ENCODE measurements at regions not wholly inside any gene's neighbourhood (a gene's known extent, or its start where the extent isn't known, plus 50 kb on each side); places are given as distances from the start of the nearest gene placed in this dataset.
"Not testable (repeated sequence)": the region's sequence is repeated elsewhere in the genome, so short reads cannot be mapped to it uniquely, and the experiment has no call there.

DNA sequence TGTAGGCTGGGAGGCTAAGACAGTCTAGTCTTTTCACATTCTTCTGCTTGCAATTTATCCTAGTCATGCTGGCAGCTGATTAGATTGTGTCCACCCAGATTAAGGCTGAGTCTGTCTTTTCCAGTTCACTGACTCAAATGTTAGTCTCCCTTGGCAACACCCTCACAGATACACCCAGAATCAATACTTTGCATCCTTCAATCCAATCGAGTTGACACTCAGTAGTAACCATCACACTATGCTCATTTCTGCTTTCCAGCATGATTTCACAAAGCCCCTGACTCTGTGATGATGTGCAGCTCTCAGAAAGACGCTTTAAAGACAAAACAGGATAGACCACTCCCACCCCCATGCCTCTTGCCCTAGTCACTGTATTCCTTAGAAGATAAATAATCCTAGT is 693.0 kb downstream of the HTR1B start:
- TF ChIP-seq, protein P1, sequence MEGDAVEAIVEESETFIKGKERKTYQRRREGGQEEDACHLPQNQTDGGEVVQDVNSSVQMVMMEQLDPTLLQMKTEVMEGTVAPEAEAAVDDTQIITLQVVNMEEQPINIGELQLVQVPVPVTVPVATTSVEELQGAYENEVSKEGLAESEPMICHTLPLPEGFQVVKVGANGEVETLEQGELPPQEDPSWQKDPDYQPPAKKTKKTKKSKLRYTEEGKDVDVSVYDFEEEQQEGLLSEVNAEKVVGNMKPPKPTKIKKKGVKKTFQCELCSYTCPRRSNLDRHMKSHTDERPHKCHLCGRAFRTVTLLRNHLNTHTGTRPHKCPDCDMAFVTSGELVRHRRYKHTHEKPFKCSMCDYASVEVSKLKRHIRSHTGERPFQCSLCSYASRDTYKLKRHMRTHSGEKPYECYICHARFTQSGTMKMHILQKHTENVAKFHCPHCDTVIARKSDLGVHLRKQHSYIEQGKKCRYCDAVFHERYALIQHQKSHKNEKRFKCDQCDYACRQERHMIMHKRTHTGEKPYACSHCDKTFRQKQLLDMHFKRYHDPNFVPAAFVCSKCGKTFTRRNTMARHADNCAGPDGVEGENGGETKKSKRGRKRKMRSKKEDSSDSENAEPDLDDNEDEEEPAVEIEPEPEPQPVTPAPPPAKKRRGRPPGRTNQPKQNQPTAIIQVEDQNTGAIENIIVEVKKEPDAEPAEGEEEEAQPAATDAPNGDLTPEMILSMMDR (IDR thresholded peaks at IDR 0.05; ENCODE audit: low read length, missing control alignments), result no peak
- no peak overlapping the region for H3K4me3 ChIP-seq (replicated peaks; ENCODE audit: low read depth, low read length)
- peak; percentile 7 for DNase-seq (ENCODE audit: low read depth)

DNA sequence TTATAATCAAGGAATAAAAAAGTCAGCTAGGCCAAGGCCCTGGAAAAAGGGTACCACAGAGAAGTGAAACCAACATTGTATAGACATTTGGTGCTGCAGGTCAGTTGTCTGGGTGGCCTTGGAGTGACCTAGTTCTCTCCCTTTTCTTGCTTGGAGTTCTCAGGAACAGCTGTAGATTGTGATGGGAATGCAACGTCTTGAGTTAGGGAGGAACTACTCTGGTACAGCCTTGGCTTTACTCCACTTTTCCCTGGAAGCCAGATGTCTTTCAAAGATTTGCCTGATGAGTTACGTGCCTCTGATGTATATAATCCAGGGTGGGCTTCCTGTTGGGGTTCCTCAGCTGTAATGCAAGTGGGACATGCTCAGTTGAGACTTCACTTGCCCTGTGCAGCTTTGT is 694.7 kb downstream of the HTR1B start:
- TF ChIP-seq, protein P1 (IDR thresholded peaks at IDR 0.05; ENCODE audit: low read length, missing control alignments), result no peak
- no peak for DNase-seq (ENCODE audit: low read depth)
- no peak overlapping the region for H3K4me3 ChIP-seq (replicated peaks; ENCODE audit: low read depth, low read length)

DNA sequence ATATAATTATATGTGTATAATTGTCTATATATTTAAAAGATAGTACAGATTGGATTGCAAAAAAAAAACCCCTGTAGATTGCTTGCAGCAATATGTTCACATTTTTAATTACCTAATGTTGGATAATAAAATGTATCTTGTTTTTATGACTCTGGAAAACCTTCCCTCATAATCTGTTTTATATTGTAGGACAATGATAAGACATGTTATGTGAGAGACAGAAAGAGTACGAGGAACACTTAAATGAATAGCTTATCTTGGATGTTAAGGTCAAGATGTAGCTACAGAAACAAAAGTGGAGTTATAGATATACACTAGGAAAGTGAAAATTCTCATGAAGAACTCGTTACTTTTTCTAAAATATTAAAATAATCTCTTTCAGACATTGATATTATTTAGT is 691.6 kb upstream of the IMPG1 start:
- TF ChIP-seq, protein P1 (IDR thresholded peaks at IDR 0.05; ENCODE audit: low read length, missing control alignments), result no peak
- DNase-seq (ENCODE audit: low read depth), result no peak
- H3K4me3 ChIP-seq (replicated peaks; ENCODE audit: low read depth, low read length), result no peak overlapping the region

DNA sequence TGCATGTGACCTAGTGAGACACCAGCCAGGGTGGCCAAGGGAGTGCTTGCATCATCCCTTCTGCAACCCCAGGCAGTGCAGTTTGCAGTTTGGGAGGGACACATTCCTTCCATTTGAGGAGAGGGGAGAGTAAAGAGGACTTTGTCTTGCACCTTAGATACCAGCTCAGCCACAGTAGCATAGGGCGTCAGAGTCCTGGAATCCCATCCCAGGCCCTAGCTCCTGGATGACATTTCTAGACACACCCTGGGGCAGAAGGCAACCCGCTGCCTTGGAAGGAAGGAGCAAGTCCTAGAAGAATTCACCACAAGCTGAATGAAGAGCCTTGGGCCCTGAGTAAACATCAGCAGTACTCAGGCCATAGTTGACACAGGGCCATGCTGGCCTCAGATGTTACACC is 680.4 kb upstream of the IMPG1 start:
- TF ChIP-seq, protein P1 (IDR thresholded peaks at IDR 0.05; ENCODE audit: low read length, missing control alignments), result no peak
- H3K4me3 ChIP-seq (replicated peaks; ENCODE audit: low read depth, low read length), result no peak overlapping the region
- no peak for DNase-seq (ENCODE audit: low read depth)

DNA sequence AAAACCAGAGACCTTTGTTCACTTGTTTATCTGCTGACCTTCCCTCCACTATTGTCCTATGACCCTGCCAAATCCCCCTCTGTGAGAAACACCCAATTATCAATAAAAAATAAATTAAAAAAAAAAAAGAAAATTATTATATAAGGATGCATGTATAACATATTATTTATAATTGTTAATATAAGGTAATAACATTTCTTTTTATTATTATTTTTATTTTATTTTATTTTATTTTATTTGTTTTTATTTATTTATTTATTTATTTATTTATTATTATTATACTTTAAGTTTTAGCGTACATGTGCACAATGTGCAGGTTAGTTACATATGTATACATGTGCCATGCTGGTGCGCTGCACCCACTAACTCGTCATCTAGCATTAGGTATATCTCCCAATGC is 672.9 kb upstream of the IMPG1 start:
- DNase-seq (ENCODE audit: low read depth); H3K4me3 ChIP-seq (replicated peaks; ENCODE audit: low read depth, low read length): not testable (repeated sequence)

- H3K4me3 ChIP-seq (replicated peaks; ENCODE audit: low read depth, low read length); DNase-seq (ENCODE audit: low read depth): not testable (repeated sequence)
Measured at GRCh38 chr6:76744151-76744720, 671.8 kb upstream of the IMPG1 start.

DNA sequence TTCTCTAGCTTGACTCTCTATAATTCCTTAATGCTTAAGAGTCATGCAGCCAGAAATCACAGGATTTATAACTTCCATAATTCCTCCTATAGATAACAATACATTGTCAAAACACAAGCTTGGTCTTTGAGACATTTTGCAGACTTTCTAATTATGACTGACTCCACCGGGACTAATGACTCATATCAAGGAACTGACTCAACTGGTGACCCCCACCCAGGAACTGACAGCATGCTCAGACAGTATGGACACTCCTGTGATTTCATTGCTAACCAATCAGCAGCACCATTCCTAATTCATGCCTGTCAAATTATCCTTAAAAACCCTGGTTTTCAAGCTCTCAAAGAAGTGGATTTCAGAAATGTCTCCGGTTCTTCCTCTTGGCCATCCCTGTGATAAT is 670.5 kb upstream of the IMPG1 start:
- TF ChIP-seq, protein P1 (IDR thresholded peaks at IDR 0.05; ENCODE audit: low read length, missing control alignments), result no peak
- H3K4me3 ChIP-seq (replicated peaks; ENCODE audit: low read depth, low read length), result no peak overlapping the region
- DNase-seq (ENCODE audit: low read depth), result peak; percentile 4

GRCh38 chr6:76719449-76719848 is 647.0 kb upstream of the IMPG1 start:
- no peak for DNase-seq (ENCODE audit: low read depth)
- H3K4me3 ChIP-seq (replicated peaks; ENCODE audit: low read depth, low read length), result no peak overlapping the region
- TF ChIP-seq, protein P1 (IDR thresholded peaks at IDR 0.05; ENCODE audit: low read length, missing control alignments), result no peak

All from fibroblast of pulmonary artery (primary cell).